ENCODE measurements at regions not wholly inside any gene's neighbourhood (a gene's known extent, or its start where the extent isn't known, plus 50 kb on each side); places are given as distances from the start of the nearest gene placed in this dataset.

DNA sequence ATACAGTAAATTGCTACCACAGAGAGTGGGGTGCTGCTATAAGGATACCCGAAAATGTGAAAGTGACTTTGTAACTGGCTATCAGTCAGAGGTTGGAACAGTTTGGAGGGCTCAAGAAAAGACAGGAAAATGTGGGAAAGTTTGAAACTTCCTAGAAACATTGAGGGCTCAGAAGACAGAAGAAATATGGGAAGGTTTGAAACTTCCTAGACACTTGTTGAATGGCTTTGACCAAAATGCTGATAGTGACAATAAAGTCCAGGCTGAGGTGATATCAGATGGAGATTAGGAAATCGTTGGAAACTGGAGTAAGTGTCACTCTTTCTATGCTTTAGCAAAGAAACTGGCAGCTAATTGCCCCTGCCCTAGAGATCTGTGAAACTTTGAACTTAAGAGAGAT lies 1158.6 kb upstream of the CDH6 start:
- no peak for TF ChIP-seq CTCF (IDR thresholded peaks at IDR 0.05; ENCODE audit: low read depth, low read length)
- no peak overlapping the region for H3K4me3 ChIP-seq (ENCODE audit: low read depth, low read length)

- no peak for TF ChIP-seq CTCF (IDR thresholded peaks at IDR 0.05; ENCODE audit: low read depth, low read length)
- H3K4me3 ChIP-seq (ENCODE audit: low read depth, low read length) = no peak overlapping the region
These were observed 1163.4 kb upstream of the CDH6 start for GRCh38 chr5:30030101-30030500.

GRCh38 chr5:30001826-30002225 lies 1191.7 kb upstream of the CDH6 start:
- TF ChIP-seq CTCF (IDR thresholded peaks at IDR 0.05; ENCODE audit: low read depth, low read length) = no peak
- no peak overlapping the region for H3K4me3 ChIP-seq (ENCODE audit: low read depth, low read length)

DNA sequence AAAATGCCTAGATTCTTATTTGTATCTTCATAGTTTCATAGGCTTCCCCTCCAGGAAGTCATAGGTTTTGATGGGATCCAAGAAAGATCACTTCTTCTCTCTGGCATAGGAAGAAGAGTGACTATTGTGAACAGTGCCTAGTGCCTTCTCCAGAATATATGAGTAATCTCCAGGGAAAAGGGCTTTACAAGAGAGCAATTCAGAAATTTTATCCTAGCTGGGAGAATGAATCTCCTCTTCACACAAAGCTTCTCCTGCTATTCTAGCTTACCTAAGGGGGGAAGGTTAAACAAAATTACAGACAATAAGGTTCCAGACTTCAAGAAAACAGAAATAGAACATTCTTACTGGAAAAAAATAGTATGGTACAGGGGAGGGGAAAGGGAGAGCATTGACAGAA lies 1193.3 kb upstream of the CDH6 start:
- H3K4me3 ChIP-seq (ENCODE audit: low read depth, low read length) = no peak overlapping the region
- no peak for TF ChIP-seq CTCF (IDR thresholded peaks at IDR 0.05; ENCODE audit: low read depth, low read length)

DNA sequence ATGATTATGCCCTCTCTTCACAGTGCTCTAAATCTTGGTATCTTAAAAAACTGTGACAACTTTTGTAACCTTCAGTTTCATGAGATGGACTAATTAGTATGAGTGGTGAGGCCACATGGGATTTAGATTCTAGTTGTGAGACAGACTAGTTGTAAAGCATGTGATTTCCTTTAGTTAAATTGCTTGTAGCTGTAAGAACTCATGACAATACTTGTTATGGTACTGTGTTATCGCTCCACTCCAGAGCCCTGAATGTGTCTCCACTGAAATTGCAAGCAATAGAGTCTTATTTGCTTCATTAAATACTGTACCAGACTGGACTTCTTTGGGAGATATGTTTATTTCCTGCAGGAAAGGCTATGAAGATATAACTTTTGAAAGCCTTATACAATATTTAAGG lies 1198.3 kb upstream of the CDH6 start:
- H3K4me3 ChIP-seq (ENCODE audit: low read depth, low read length) = no peak overlapping the region
- no peak for TF ChIP-seq CTCF (IDR thresholded peaks at IDR 0.05; ENCODE audit: low read depth, low read length)

DNA sequence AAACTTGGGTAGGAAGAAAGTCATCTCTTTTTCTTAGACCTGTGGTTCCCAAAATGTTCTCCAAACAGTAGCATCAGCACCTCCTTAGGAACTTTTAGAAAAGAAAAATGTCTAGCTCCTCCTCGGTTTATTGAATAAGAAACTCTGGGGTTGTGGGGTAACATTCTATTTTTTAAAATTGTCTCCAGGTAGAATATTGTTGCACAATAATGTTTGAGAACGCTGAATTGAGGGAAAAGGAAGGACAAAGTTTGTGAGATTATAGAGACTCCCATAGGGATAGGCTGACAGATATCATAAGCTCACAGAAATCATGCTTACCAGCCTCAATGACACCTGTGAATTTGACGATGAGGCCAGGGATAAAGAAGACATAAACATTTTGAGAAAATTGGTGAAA lies 1199.0 kb upstream of the CDH6 start:
- no peak for TF ChIP-seq CTCF (IDR thresholded peaks at IDR 0.05; ENCODE audit: low read depth, low read length)
- no peak overlapping the region for H3K4me3 ChIP-seq (ENCODE audit: low read depth, low read length)

DNA sequence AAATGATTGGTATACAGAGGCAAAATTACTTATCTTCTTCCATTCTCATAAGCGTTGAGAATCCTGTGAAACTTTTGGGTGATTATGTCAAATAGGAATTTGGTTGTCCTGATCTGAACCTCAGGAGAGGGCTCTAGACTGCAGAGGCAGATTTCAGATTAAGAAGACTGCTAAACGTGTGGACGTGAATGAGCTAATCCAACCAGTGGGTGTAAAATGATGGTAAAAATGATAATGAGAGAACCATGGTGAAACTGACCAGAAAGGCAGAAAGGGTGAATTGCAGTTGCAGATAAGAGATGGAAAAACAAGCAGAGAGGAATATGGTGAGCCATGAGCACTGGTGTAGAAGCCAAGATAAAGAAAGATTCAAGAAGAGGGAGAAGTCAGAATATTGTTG lies 1200.2 kb upstream of the CDH6 start:
- no peak for TF ChIP-seq CTCF (IDR thresholded peaks at IDR 0.05; ENCODE audit: low read depth, low read length)
- no peak overlapping the region for H3K4me3 ChIP-seq (ENCODE audit: low read depth, low read length)

Data from WI38 (cell line).